HTR-8/SVneo (cell line): ENCODE measurements at regions not wholly inside any gene's neighbourhood (a gene's known extent, or its start where the extent isn't known, plus 50 kb on each side); places are given as distances from the start of the nearest gene placed in this dataset.

Source experiments
- DNase-seq: peaks from one replicate; pipeline ENCODE4 v3.0.0; 2011; ENCODE audit warnings: low spot score, mixed read lengths; ENCODE audit not compliant: insufficient read length
- FAIRE-seq: peaks from 2 replicates; lab custom pipeline; 2011; peaks lifted over from hg19 to GRCh38; lab: Jason Lieb, UNC

DNA sequence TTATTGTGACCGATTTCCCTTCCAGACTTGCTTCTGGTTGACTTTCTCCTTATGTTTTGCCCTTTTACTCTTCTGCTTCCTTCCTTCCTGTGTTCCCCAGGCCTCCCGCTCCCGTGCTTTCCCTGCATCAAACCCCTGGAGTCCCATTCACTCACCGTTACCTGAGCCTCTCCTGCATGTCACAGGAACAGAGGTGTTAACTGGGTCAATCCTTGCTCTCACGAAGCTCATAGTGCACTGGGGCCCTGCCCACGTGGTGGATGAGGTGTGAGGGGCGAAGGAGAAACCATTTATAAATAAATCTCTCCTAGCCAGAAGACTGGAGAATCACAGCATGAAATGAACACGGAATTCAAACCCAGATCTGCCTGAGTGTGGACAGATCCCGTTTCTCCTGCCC is 83.1 kb upstream of the MSX1 start:
- DNase-seq: no peak
- no peak for FAIRE-seq

DNA sequence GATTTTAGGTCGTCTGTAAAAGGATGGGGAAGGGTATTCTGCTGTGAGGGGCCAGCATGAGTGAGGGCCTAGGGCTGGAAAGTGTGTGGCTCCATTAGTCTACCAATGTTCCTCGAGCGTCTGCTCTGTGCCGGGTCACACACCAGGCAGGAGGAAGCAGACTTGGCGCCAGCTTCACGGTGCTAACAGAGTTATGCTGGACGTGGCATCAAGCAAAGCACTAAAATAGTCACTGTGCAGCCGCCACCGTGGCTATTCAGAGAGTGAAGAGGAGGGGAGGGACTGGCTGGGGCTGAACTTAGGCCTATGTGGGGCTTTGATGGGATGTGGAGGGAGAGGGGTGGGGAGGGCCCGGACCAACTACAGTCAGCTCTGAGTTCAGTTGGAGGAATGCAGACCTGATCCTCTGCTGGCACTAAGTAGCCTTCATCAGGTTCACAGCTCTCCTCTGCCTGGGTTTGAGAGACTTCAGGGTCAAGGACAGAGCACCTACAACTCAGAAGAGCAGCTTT is 83.9 kb upstream of the MSX1 start:
- no peak for FAIRE-seq
- no peak for DNase-seq

DNA sequence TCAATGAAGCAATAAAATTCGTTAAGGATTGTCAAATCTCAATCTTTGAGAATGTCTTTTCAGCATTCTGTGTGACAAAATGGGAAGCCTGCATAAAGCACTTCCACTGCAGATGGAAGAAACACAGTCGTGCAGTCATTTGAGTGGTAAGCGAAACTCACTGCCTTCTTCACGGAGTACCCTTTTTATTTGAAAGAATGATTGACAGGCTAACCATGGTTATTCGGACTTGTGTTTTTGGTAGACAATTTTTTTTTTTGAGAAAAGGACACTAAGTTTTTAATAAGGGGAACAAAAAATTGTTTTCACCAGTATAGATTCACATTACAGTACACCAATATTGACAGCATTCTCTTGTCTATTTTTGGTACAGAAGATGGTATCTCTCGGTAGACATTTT is 86.9 kb upstream of the MSX1 start:
- FAIRE-seq: no peak

DNA sequence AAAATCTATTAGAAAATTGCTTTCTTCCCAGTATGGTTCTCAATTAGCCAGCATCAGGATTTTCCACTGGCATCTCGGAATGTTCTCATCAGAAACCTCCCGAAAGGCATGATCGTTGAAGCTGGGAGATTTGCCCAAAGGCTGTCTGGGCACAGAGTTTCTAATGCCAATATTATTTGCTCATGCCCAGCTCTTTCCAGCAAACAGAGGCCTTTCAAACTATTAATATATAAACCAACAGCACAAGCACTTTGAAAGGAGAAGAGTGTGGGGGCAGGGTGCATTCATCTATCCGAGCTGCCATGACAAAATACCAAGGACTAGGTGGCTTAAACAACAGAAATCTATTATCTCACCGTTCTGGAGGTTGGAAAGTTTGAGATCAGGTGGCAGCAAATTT is 88.3 kb upstream of the MSX1 start:
- FAIRE-seq (no peak), DNase-seq (no peak)

More for the DNA sequence above, 86.9 kb upstream of the MSX1 start:
- DNase-seq: no peak

DNA sequence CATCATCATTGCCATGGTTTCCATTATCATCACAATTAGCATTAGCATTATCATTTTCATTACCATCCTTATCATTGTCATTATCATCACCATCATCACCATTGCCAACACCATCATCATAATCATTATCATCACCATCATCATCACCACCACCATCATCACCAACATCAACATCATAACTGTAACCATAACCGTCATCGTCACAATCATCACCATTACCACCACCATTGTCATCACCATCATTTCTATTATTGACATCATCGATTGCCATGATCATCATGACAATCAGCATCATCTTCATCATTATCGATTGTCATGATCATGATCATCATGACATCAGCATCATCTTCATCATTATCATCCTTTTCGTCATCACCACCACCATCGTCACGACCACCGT is 88.9 kb upstream of the MSX1 start:
- no peak for FAIRE-seq
- DNase-seq: no peak

DNA sequence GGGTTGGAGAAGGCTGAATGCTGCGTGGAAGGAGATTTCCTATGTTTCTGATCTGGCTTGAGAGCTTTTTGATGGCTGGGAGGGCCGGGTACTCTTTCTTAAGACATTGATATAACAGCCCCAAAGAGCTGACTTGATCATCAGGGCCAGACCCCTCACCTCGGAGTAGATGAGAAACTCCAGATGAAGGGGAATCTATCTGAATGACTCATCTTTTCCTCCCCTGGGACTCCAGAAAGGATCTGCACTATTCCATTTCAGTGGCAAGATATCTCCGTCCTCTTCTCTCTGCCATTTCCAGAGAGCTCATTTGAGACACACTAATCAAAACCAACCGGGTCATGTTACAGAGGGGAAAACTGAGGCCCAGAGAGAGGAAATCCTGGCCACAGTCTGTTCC is 92.9 kb upstream of the MSX1 start:
- FAIRE-seq (no peak), DNase-seq (no peak)

DNA sequence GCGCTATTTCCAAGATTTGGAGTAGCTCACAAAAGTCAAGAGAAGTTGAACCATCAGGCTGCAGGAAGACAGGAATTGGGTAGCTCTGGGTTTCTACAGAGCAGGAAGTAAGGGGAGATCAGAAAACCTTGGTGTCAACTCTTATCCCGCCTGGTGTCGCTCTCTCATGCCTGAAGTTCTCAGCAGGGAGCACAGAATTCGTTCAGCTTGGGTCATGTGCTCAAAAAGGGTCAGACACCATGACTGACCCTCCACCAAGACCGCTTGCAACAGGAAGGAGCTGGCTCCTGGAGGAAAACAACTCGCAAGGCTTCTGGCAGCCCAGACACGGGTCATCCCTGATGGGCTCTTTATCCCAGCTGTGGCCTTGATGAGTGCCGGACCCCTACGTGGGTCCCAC is 93.7 kb upstream of the MSX1 start:
- FAIRE-seq (no peak), DNase-seq (no peak)

DNA sequence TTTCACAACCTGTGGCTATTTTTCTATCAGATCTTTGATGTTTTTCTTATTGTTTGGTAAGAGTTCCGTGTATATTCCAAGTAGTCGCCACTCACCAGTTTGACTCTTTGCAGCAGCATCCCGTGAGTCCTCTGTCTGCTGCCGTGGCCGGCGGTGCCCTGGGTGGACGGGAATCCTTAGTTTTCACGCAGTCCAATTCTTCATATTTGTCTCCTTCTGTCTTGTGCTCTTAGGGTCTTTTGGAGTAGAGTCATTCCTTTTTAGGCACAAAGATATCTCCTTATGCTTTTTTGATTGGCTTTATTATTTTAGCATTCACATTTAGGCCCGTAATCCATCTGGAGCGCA is 94.9 kb upstream of the MSX1 start:
- DNase-seq (no peak), FAIRE-seq (no peak)

DNA sequence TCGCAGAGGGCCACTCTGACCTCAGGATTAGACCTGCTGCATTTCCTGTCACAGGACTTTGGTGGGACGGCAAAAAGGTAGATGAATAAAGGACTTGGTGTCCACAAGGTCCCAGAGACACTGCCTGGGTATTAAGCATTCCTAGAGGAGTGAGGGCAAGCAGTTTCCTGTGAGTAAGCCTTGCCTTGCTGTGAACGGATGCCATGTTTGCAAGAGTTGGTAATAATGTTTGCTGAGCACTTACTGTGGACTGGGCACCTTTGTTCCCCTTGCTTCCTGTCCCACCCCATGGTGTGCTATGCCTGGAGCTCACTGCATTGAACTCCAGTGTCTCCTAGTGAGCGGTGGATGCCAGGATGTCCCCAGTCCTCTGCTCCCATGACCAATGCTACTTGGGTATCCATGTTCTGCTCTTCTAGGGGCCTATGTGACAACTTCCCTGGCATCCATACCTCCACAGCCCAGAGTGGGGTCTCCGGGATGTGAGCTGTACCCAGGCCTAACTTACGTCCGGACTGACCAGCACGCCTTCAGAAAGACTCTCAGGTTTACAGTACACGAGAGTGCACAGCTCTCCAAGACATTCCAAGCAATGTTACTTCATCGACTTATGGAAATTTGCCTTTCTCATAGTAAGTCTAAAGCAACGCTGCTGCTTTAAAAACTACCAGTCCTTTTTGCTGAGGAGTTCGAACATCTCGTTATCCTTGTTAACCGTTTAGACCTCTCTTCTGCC is 95.5 kb upstream of the MSX1 start:
- no peak for DNase-seq
- FAIRE-seq: no peak

DNA sequence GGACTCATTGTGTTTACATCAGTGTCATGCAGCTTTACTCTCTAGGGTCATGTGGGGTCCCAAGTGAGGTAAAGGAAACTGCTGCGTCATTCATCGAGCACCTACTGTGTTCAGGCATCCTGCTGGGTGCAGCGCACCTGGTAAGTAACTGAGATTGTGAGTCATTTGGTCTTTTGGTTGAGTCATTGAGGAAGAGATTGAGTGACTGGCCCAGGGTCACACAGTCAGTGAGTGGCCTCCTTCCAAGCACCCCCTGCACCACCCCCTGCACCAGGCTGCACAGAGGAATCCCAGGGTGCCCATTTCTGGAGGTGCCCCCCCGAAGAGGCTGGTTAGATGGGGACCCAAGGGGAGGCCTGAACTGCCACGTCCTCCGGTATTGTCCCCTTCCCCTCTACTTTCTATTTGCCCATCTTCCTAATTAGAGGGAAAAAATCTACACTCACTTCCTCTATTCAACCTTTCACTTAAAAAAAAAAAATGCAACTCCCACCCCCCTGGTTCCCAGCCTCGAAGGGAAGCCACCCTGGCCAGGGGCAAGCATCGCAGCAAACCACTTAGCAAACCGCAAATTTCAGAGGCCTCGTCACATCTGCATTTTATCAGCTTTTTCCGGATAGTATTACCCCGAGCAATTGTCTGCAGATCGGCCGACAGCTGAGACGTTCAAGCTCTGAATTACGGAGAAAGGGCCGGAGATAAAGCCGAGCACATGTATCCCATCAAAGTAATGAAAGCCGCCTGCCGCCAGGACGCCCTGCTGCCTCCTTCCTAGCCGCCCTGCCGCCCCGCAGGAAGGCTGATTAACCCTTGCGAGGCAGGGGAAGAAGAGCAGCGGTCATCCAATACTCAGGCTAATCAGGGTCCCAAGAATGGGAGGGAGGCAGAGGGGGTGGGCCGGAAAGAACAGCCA is 96.3 kb upstream of the MSX1 start:
- no peak for DNase-seq
- FAIRE-seq: no peak

DNA sequence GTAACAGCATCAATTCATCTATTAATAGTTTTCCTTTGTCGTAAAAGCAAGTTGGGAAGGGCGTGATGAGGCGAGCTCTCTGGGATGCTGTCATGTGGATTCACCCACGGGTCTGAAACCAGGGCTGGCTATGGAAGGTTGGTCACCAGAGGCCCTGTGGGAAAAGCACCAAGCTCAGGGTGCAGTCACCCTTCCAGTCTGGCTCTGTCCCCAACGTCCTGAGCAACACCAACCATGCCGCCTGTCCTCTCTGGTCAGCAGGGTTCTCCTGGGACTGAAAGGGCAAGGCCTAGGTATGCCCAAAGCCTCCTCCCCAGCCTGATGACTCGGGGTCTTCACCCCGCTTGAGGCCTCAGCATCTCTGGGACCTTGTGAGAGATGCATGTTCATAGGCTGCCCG is 97.2 kb upstream of the MSX1 start:
- DNase-seq (no peak), FAIRE-seq (no peak)

DNA sequence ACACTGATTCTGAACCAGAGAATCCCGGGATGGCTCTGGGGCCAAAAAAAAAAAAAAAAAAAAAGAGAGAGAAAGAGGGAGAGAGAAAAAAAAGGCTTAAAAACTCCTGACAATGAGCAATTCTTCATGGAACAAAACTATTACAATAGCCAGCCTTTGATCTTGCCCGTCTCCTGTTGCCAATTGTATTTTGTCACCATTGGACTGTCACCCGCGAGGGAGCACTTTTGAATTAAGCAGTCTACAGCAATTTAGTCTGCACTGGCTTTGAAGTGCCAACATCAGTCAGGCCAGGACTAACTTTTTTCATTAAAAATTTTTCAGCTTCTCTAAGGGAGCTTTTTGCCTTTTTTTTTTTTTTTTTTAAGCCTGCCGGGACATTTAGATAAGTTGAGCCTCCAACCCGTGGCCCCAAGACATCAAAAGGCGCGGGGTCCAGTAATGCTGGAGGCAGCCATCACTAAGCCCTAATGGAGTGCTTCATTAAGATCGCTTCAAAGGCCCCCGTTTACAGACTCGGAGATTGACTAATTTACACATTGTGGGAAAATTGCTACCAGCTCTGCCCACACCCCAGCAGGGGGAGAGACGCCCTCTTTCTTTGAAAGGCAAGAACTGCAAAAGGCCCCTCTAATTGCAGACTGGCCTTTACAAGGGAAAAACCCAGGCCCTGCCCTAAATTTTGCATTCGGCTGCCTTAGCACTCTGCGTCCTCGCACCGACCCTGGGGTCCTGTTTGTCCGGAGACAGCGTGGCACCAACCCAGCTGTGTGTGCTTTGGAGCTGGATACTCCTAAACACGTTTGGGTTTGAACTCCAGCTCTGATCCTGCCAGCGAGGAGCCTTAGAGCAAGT is 98.1 kb upstream of the MSX1 start:
- no peak for DNase-seq
- FAIRE-seq: no peak

DNA sequence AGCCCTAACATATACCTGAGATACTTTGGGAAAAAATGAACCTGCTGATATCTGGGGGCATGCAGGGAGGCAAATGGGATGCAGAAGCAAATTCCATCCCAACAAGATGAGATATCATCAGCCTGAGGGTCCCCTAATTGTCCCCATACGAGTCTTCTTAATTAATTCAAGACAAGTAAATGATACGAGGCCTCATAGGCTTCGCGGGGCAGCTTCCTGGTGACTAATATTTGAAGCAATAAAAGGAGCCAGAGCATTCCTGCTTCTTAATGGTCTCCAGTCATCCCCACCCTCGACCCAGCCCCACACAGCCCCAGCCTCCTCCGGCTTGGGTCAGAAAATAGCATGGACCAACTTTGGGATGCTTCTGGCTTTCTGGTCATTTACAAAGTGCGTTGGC is 99.6 kb upstream of the MSX1 start:
- no peak for FAIRE-seq
- no peak for DNase-seq

DNA sequence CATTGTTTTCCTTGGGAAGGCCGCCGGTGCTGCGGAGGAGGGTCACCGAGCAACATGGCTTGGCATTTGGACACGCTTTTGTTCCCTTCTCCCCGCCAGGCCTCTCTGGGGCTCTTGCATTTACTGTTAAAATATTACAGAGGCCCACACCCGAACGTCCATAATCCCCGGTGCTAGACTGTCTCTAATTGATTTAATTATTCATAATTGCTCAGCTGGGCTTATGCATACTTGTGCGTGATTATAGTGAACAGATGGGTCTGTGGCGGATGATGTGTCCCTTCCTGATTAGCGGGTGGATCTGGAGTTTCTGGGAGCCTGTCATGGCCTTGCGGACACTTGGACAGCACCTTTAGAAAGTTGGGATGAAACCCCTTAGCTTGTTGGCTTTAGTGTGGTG is 100.2 kb upstream of the MSX1 start:
- DNase-seq (no peak), FAIRE-seq (no peak)

DNA sequence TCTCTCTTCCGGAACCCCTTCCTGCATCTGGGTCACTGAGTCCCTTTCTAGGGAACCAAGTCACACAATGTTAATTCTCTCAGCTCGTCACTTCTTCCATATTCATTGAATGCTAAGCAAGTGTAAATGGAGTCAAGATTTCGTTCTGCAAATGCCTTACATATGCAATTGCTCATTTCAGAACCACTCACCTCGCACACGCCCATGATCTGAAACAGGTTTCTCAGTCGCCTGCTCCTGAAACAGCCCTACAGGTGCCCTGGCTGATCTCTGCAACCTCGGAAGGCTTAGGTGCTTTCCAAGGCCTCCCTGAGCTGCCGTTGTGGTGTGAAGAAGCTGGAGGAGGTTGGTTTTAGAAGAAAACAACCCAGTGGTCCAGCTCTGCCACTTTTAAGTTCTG is 100.8 kb upstream of the MSX1 start:
- no peak for DNase-seq
- no peak for FAIRE-seq

DNA sequence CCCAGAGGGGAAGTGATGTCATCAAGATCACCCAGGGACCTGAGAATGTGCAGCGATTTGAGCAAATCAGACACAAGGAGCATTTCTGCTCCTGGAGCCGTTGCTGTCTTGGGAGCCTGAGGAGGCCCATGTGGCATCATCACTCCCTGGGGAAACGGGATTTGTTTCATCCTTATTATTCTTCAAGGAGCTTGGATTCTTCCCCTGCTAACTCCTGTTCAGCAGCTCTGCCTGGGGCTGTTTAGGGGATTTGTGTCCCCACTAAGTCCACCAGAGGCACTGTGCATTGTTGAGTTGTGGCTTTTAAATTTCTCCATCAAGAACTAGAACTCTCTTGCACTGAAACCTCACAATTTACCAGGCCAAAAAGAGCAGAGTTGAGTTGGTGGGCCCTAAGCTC is 104.2 kb upstream of the MSX1 start:
- FAIRE-seq (no peak), DNase-seq (no peak)

DNA sequence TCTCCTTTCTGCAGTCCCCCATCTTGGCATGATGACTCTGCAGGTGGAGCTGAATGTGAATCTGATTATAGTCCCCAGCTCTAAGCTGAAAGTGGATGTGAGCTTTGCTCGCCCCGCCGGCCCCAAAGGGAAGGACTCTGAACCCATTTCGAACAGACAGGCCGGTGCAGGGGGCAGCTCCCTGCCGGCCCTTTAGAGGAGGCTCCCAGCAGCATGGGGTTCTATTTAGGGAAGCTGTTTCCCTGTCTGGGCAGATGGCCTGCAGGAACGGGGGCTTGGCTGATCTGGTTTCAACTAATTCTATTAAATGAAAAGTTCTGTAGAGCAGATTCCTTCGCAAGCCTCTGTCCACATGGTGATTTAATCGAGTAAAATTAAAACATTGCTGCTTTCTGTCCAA is 104.8 kb upstream of the MSX1 start:
- no peak for DNase-seq
- no peak for FAIRE-seq

DNA sequence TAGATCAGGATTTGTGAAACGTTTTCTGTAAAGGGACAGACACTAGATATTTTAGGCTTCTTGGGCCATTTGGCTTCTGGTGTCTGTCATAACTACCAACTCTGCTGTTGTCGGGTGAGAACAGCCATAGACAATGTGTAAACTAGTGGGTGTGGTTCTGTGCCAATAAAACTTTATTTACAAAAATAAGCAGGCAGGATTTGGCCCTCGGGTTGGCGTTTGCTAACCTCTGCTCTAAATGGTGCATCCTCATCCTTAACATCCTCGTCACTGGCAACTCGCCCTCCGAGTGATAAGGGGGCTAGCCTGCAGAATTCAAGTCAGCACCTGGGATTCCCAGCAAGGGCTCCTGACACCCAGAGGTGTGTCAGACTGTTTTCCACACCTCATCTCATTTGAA is 105.8 kb upstream of the MSX1 start:
- FAIRE-seq: no peak
- DNase-seq: no peak

DNA sequence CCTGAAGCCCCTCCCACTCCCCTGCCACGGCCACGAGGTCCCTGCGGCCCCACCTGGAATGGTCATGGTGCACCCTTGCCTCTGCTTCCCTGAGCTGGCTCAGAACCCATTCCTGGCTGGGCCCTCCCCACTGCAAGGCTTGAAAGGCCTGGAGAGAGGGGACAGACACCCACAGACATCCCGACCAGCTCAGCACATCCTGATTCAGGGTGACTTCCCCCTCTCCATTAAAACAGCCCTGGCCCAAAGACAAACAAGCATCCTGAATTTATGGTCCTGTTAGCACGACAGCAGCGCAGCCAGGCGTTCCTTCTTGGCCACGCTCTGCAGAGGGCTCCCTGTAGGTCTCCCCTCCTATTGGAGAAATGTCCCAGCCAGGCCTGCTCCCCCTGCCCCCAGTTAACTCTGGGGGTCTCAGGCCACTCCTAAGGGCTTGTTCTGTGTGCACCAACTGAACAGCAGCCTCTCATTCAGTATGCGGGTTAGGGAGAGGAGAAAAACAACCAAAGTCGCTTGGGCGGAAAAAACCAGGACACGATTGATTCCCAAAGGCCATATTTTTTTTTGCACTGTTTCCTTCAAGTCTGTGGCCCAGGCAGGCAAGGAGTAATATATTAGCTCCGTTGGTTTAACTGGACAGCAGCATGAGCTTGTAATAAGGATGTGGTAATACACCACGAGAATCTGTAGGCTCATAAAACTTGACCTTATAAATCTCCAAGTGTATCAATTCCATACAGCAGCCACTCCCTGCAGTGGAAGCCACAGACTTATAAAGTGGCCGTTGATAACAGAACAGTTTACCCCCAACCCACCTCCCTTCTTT is 106.7 kb upstream of the MSX1 start:
- DNase-seq (no peak), FAIRE-seq (no peak)

DNA sequence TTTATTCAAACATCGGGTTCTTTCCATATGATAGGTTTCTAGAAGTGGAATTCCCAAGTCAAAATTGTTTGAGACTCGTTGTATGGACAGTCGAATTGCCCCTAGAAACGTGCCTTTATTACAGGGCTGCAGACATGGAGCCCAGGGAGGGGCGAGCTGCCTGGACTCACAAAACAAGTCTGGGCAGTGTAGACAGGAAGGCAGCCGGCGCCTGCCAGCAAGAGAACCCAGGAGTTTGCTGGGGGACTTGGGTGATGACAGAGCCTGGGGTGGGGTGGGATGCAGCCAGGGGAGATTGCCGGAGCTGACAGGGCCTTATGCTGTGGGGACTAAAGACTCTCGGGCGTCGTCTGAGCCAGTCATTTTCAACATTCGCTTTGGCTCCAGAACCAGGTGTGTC is 107.4 kb upstream of the MSX1 start:
- no peak for FAIRE-seq
- DNase-seq: no peak
